Calu3 (cell line): ENCODE measurements at regions not wholly inside any gene's neighbourhood (a gene's known extent, or its start where the extent isn't known, plus 50 kb on each side); places are given as distances from the start of the nearest gene placed in this dataset.

Experiments
- BruUV-seq: library from RNA; stranded (reverse); fragments of 400-500 nt; replicated peaks from 2 replicates; lab custom pipeline; 2021; lab: Mats Ljungman, UMichigan
- CTCF ChIA-PET: fragments of 300-600 bp; sonication (Branson Sonifier 250); formaldehyde crosslinking; loops from one replicate; lab custom pipeline; 2022; ENCODE audit warnings: antibody characterized with exemption; lab: Charles Lee
- DNase-seq: peaks from one replicate; pipeline ENCODE4 v3.0.0; 2022
- H3K27ac Mint-ChIP-seq: one replicate; pipeline ENCODE4 v1.8.0; 2022; ENCODE audit warnings: mixed read lengths; ENCODE audit not compliant: unreplicated experiment
- H3K27me3 Mint-ChIP-seq: one replicate; pipeline ENCODE4 v1.8.0; 2022; ENCODE audit warnings: mixed read lengths; ENCODE audit not compliant: unreplicated experiment
- H3K36me3 Mint-ChIP-seq: one replicate; pipeline ENCODE4 v1.8.0; 2022; ENCODE audit warnings: mild to moderate bottlenecking, moderate library complexity, mixed read lengths; ENCODE audit not compliant: insufficient read depth, unreplicated experiment
- H3K4me1 Mint-ChIP-seq: one replicate; pipeline ENCODE4 v1.8.0; 2022; ENCODE audit warnings: mild to moderate bottlenecking, low read depth, mixed read lengths; ENCODE audit not compliant: unreplicated experiment
- H3K4me3 Mint-ChIP-seq: one replicate; pipeline ENCODE4 v1.8.0; 2022; ENCODE audit warnings: mild to moderate bottlenecking, low read depth, moderate library complexity, mixed read lengths; ENCODE audit not compliant: unreplicated experiment
- H3K9me3 Mint-ChIP-seq: one replicate; pipeline ENCODE4 v1.8.0; 2022; ENCODE audit warnings: low read depth, mixed read lengths; ENCODE audit not compliant: unreplicated experiment
- CTCF ChIP-seq: fragments of 200-600 bp; IDR thresholded peaks from one replicate; pipeline ENCODE4 v1.8.0; 2022; ENCODE audit warnings: antibody characterized with exemption; ENCODE audit not compliant: unreplicated experiment
- intact Hi-C: fragments of 100-400 bp; cut with micrococcal nuclease; formaldehyde crosslinking; loops from one replicate; pipeline ENCODE4 v1.10.0; 2022; ENCODE audit not compliant: unreplicated experiment

- Mint-ChIP-seq H3K27me3 (peaks cover 54% of the 10 kb centered on the region), H3K27ac (no peak overlapping the region), H3K4me1 (no peaks in the 10 kb centered on the region), H3K9me3 (no peaks in the 10 kb centered on the region), H3K36me3 (no peaks in the 10 kb centered on the region), H3K4me3 (no peak overlapping the region)
- no peak for TF ChIP-seq CTCF
- intact Hi-C loops, result no loop called here
- DNase-seq, result no peak
- CTCF ChIA-PET, result no interaction called here
- no TSS peak for BruUV-seq
Observed at GRCh38 chr18:61756244-61756643, 136.6 kb downstream of the RNF152 start.

- intact Hi-C loops, result no loop called here
- Mint-ChIP-seq H3K36me3 (no peaks in the 10 kb centered on the region), H3K27ac (no peak overlapping the region), H3K9me3 (no peaks in the 10 kb centered on the region), H3K4me1 (no peaks in the 10 kb centered on the region), H3K4me3 (no peak overlapping the region), H3K27me3 (peaks cover 51% of the 10 kb centered on the region)
- DNase-seq, result no peak
- TF ChIP-seq CTCF, result no peak
- no TSS peak for BruUV-seq
- CTCF ChIA-PET, result no interaction called here
Observed at GRCh38 chr18:61755555-61755954, 137.3 kb downstream of the RNF152 start.

- H3K27ac Mint-ChIP-seq, result no peak overlapping the region
- no peaks in the 10 kb centered on the region for H3K9me3 Mint-ChIP-seq
- no peaks in the 10 kb centered on the region for H3K4me1 Mint-ChIP-seq
- H3K27me3 Mint-ChIP-seq, result peaks cover 37% of the 10 kb centered on the region
- H3K36me3 Mint-ChIP-seq, result no peaks in the 10 kb centered on the region
- CTCF ChIA-PET, result no interaction called here
- no peak for TF ChIP-seq CTCF
- H3K4me3 Mint-ChIP-seq, result no peak overlapping the region
- intact Hi-C loops, result no loop called here
- no TSS peak for BruUV-seq
- no peak for DNase-seq
Observed at GRCh38 chr18:61754039-61754583, 138.7 kb downstream of the RNF152 start.

- Mint-ChIP-seq H3K9me3 (no peaks in the 10 kb centered on the region), H3K4me3 (no peak overlapping the region), H3K27ac (no peak overlapping the region), H3K27me3 (peaks cover 37% of the 10 kb centered on the region), H3K4me1 (no peaks in the 10 kb centered on the region), H3K36me3 (no peaks in the 10 kb centered on the region)
- intact Hi-C loops, result no loop called here
- no peak for DNase-seq
- BruUV-seq, result no TSS peak
- CTCF ChIA-PET, result interaction anchor here (0.6 kb wide), 1 partner anchor 1462 kb away, joined by 3 read pairs; no protein-coding TSS in a partner anchor
- no peak for TF ChIP-seq CTCF
Observed at GRCh38 chr18:61753373-61753772, 139.4 kb downstream of the RNF152 start.
